DND-41 (cell line): ENCODE measurements at regions not wholly inside any gene's neighbourhood (a gene's known extent, or its start where the extent isn't known, plus 50 kb on each side); places are given as distances from the start of the nearest gene placed in this dataset.

Experiments used
- ATAC-seq: fragments of 200-7000 bp; cut with Tn5 transposase; 3 replicates; pipeline ENCODE4 v1.9.1; 2021; ENCODE audit warnings: low read depth; ENCODE audit not compliant: insufficient read depth
- DNase-seq: peaks from one replicate; pipeline ENCODE4 v3.0.0-alpha.2; 2020
- H2AFZ ChIP-seq: 2 replicates; pipeline ENCODE4 v1.6.0; 2012; ENCODE audit warnings: low read depth, low read length
- H3K27ac ChIP-seq: 2 replicates; pipeline ENCODE4 v1.5.1; 2012; ENCODE audit warnings: low read length, inconsistent platforms
- H3K27me3 ChIP-seq: fragments of 200-600 bp; sonication (generic); 2 replicates; pipeline ENCODE4 v1.6.0; 2012; ENCODE audit warnings: low read length, mild to moderate bottlenecking, inconsistent platforms; ENCODE audit not compliant: insufficient read depth, poor library complexity
- H3K36me3 ChIP-seq: 2 replicates; pipeline ENCODE4 v1.5.1; 2012; ENCODE audit warnings: low read length, inconsistent platforms; ENCODE audit not compliant: insufficient read depth
- H3K4me1 ChIP-seq: 2 replicates; pipeline ENCODE4 v1.5.1; 2012; ENCODE audit warnings: mild to moderate bottlenecking, low read length; ENCODE audit not compliant: insufficient read depth
- H3K4me2 ChIP-seq: 2 replicates; pipeline ENCODE4 v1.6.0; 2012; ENCODE audit warnings: mild to moderate bottlenecking, moderate library complexity, low read length, inconsistent platforms; ENCODE audit not compliant: insufficient read depth
- H3K4me3 ChIP-seq, 2 experiments: fragments of 200-600 bp in 1 of 2; shearing (Covaris generic) in 1 of 2; 2 replicates each; pipeline ENCODE4 v1.5.1; 2012 to 2016; ENCODE audit warnings: inconsistent platforms in 2 of 2, low read length in 2 of 2, mild to moderate bottlenecking in 2 of 2, low read depth in 1 of 2, moderate library complexity in 1 of 2
- H3K79me2 ChIP-seq: 2 replicates; pipeline ENCODE4 v1.6.0; 2012; ENCODE audit warnings: low read length, inconsistent platforms; ENCODE audit not compliant: insufficient read depth
- H3K9ac ChIP-seq: 2 replicates; pipeline ENCODE4 v1.6.0; 2012; ENCODE audit warnings: low read depth, mild to moderate bottlenecking, inconsistent platforms, low read length, moderate library complexity
- H3K9me3 ChIP-seq: 2 replicates; pipeline ENCODE4 v1.5.1; 2012; ENCODE audit warnings: low read length, moderate library complexity, mild to moderate bottlenecking, inconsistent platforms; ENCODE audit not compliant: insufficient read depth, severe bottlenecking
- H4K20me1 ChIP-seq: 2 replicates; pipeline ENCODE4 v1.6.0; 2012; ENCODE audit warnings: low read length; ENCODE audit not compliant: insufficient read depth
- EZH2 ChIP-seq: IDR thresholded peaks from 3 replicates; pipeline ENCODE4 v1.6.1; 2012; ENCODE audit warnings: borderline replicate concordance, low read depth, mild to moderate bottlenecking, moderate library complexity, low read length, inconsistent platforms; ENCODE audit not compliant: severe bottlenecking
- TF ChIP-seq, protein P1 (sequence below): IDR thresholded peaks from 2 replicates; pipeline ENCODE4 v1.5.1; 2012; ENCODE audit warnings: borderline replicate concordance, low read length, moderate library complexity, mild to moderate bottlenecking; ENCODE audit not compliant: poor library complexity, severe bottlenecking; ENCODE audit errors: extremely low read depth

DNA sequence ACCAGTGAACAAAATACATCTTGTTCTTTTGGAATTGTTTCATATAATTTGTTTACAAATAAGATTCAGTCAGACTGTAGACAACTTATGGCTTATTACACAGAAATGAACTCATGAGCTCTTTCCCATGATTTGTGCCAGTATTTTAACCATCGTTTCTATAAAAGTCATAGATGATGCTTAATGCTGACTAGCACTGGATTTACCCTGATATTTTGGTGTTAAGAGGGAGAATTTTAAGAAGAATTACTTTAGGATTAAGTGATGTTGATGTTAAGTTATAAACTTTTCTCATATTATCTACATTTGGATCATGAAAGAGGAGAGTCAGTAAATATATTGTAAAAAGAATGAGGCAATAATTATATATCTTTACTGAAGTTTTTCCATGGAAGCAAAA is 162.7 kb downstream of the POSTN start:
- H3K36me3 ChIP-seq: no peaks in the 10 kb centered on the region
- no peaks in the 10 kb centered on the region for H3K27me3 ChIP-seq
- H3K79me2 ChIP-seq: no peaks in the 10 kb centered on the region
- H3K4me3 ChIP-seq: no peak overlapping the region
- TF ChIP-seq EZH2: no peak
- TF ChIP-seq, protein P1, sequence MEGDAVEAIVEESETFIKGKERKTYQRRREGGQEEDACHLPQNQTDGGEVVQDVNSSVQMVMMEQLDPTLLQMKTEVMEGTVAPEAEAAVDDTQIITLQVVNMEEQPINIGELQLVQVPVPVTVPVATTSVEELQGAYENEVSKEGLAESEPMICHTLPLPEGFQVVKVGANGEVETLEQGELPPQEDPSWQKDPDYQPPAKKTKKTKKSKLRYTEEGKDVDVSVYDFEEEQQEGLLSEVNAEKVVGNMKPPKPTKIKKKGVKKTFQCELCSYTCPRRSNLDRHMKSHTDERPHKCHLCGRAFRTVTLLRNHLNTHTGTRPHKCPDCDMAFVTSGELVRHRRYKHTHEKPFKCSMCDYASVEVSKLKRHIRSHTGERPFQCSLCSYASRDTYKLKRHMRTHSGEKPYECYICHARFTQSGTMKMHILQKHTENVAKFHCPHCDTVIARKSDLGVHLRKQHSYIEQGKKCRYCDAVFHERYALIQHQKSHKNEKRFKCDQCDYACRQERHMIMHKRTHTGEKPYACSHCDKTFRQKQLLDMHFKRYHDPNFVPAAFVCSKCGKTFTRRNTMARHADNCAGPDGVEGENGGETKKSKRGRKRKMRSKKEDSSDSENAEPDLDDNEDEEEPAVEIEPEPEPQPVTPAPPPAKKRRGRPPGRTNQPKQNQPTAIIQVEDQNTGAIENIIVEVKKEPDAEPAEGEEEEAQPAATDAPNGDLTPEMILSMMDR: no peak
- no peak for ATAC-seq
- no peaks in the 10 kb centered on the region for H4K20me1 ChIP-seq
- H3K9me3 ChIP-seq: no peaks in the 10 kb centered on the region
- no peak overlapping the region for H3K4me2 ChIP-seq
- H3K4me1 ChIP-seq: no peaks in the 10 kb centered on the region
- H3K27ac ChIP-seq: no peak overlapping the region
- no peak for DNase-seq
- no peak overlapping the region for H3K9ac ChIP-seq
- H2AFZ ChIP-seq: no peak overlapping the region

GRCh38 chr13:37433086-37433485 is 165.5 kb downstream of the POSTN start:
- ATAC-seq: no peak
- Histone ChIP-seq H4K20me1 (no peaks in the 10 kb centered on the region), H2AFZ (no peak overlapping the region), H3K4me1 (no peaks in the 10 kb centered on the region), H3K79me2 (no peaks in the 10 kb centered on the region), H3K27me3 (no peaks in the 10 kb centered on the region), H3K9ac (no peak overlapping the region), H3K36me3 (no peaks in the 10 kb centered on the region), H3K9me3 (no peaks in the 10 kb centered on the region), H3K27ac (no peak overlapping the region), H3K4me3 (no peak overlapping the region), H3K4me2 (no peak overlapping the region)
- DNase-seq: no peak
- no peak for TF ChIP-seq EZH2
- TF ChIP-seq, protein P1: no peak

- no peak for DNase-seq
- Histone ChIP-seq H4K20me1 (no peaks in the 10 kb centered on the region), H3K27me3 (no peaks in the 10 kb centered on the region), H3K4me3 (no peak overlapping the region), H3K9ac (no peak overlapping the region), H3K4me2 (no peak overlapping the region), H3K36me3 (no peaks in the 10 kb centered on the region), H2AFZ (no peak overlapping the region), H3K4me1 (no peaks in the 10 kb centered on the region), H3K9me3 (no peaks in the 10 kb centered on the region), H3K79me2 (no peaks in the 10 kb centered on the region), H3K27ac (no peak overlapping the region)
- no peak for ATAC-seq
- TF ChIP-seq, protein P1: no peak
- TF ChIP-seq EZH2: no peak
These were observed 168.6 kb downstream of the POSTN start for GRCh38 chr13:37429976-37430375.

GRCh38 chr13:37427843-37428494 is 170.6 kb downstream of the POSTN start:
- Histone ChIP-seq H2AFZ (no peak overlapping the region), H3K4me1 (no peaks in the 10 kb centered on the region), H4K20me1 (no peaks in the 10 kb centered on the region), H3K79me2 (no peaks in the 10 kb centered on the region), H3K4me2 (no peak overlapping the region), H3K27ac (no peak overlapping the region), H3K4me3 (no peak overlapping the region), H3K36me3 (no peaks in the 10 kb centered on the region), H3K9ac (no peak overlapping the region), H3K9me3 (no peaks in the 10 kb centered on the region), H3K27me3 (no peaks in the 10 kb centered on the region)
- ATAC-seq: no peak
- no peak for TF ChIP-seq EZH2
- TF ChIP-seq, protein P1: no peak
- DNase-seq: no peak
